SK-N-SH treated with all-trans-retinoic acid at 6 μM for 48 hours (cell line): ENCODE measurements at regions not wholly inside any gene's neighbourhood (a gene's known extent, or its start where the extent isn't known, plus 50 kb on each side); places are given as distances from the start of the nearest gene placed in this dataset.

ENCODE experiments used
- ATAC-seq: fragments of 200-7000 bp; cut with Tn5 transposase; 3 replicates; pipeline ENCODE4 v1.9.1; 2020; ENCODE audit warnings: mild to moderate bottlenecking, moderate library complexity
- ARNTL ChIP-seq: fragments of 450-650 bp; formaldehyde crosslinking; IDR thresholded peaks from 2 replicates; pipeline ENCODE4 v1.5.0; 2020; ENCODE audit warnings: low read depth, mild to moderate bottlenecking, moderate library complexity, borderline replicate concordance
- BACH2 ChIP-seq: fragments of 250-450 bp; sonication (Bioruptor Pico); IDR thresholded peaks from 2 replicates; pipeline ENCODE4 v1.9.0; 2021; ENCODE audit warnings: mild to moderate bottlenecking, borderline replicate concordance
- CREB5 ChIP-seq: fragments of 250-450 bp; sonication (Bioruptor Pico); IDR thresholded peaks from 2 replicates; pipeline ENCODE4 v1.5.1; 2020; ENCODE audit warnings: low read depth, mild to moderate bottlenecking, moderate library complexity
- CSDC2 ChIP-seq: fragments of 250-450 bp; sonication (Bioruptor Pico); IDR thresholded peaks from 2 replicates; pipeline ENCODE4 v1.5.0; 2020; ENCODE audit warnings: mild to moderate bottlenecking, moderate library complexity
- CSRNP3 ChIP-seq: fragments of 250-450 bp; sonication (Bioruptor Pico); IDR thresholded peaks from 2 replicates; pipeline ENCODE4 v1.5.1; 2021; ENCODE audit warnings: mild to moderate bottlenecking, moderate library complexity
- ESRRG ChIP-seq: fragments of 250-450 bp; sonication (Bioruptor Pico); IDR thresholded peaks from 2 replicates; pipeline ENCODE4 v1.6.1; 2021; ENCODE audit warnings: mild to moderate bottlenecking
- GLIS3 ChIP-seq: fragments of 250-450 bp; sonication (Bioruptor Pico); IDR thresholded peaks from 2 replicates; pipeline ENCODE4 v1.5.0; 2020; ENCODE audit warnings: mild to moderate bottlenecking, moderate library complexity
- ISL1 ChIP-seq: fragments of 250-450 bp; sonication (Bioruptor Pico); IDR thresholded peaks from 2 replicates; pipeline ENCODE4 v2.1.2; 2022; ENCODE audit warnings: mild to moderate bottlenecking, moderate library complexity
- OSR1 ChIP-seq: fragments of 250-450 bp; sonication (Bioruptor Pico); IDR thresholded peaks from 2 replicates; pipeline ENCODE4 v1.8.0; 2022; ENCODE audit warnings: moderate library complexity, mild to moderate bottlenecking, inconsistent platforms
- PATZ1 ChIP-seq: fragments of 250-450 bp; sonication (Bioruptor Pico); IDR thresholded peaks from 2 replicates; pipeline ENCODE4 v1.8.0; 2020; ENCODE audit warnings: mild to moderate bottlenecking, moderate library complexity, borderline replicate concordance
- POU6F1 ChIP-seq: fragments of 250-450 bp; sonication (Bioruptor Pico); IDR thresholded peaks from 2 replicates; pipeline ENCODE4 v1.8.0; 2021; ENCODE audit warnings: low read depth, mild to moderate bottlenecking, moderate library complexity, borderline replicate concordance
- PPARA ChIP-seq: fragments of 250-450 bp; sonication (Bioruptor Pico); IDR thresholded peaks from 2 replicates; pipeline ENCODE4 v1.5.0; 2020; ENCODE audit warnings: mild to moderate bottlenecking, borderline replicate concordance
- RARB ChIP-seq: fragments of 250-450 bp; sonication (Bioruptor Pico); IDR thresholded peaks from 2 replicates; pipeline ENCODE4 v1.8.0; 2021; ENCODE audit warnings: mild to moderate bottlenecking, moderate library complexity
- SNAI2 ChIP-seq: fragments of 250-450 bp; sonication (Bioruptor Pico); IDR thresholded peaks from 2 replicates; pipeline ENCODE4 v1.5.0; 2020; ENCODE audit warnings: mild to moderate bottlenecking, moderate library complexity
- TCF4 ChIP-seq: fragments of 250-450 bp; sonication (Bioruptor Pico); IDR thresholded peaks from 2 replicates; pipeline ENCODE4 v1.8.0; 2021; ENCODE audit warnings: mild to moderate bottlenecking, moderate library complexity, borderline replicate concordance
- TOX ChIP-seq: fragments of 250-450 bp; sonication (Bioruptor Pico); IDR thresholded peaks from 2 replicates; pipeline ENCODE4 v1.8.0; 2021; ENCODE audit warnings: mild to moderate bottlenecking, moderate library complexity, borderline replicate concordance
- TSHZ2 ChIP-seq: fragments of 250-450 bp; sonication (Bioruptor Pico); IDR thresholded peaks from 2 replicates; pipeline ENCODE4 v1.5.0; 2020; ENCODE audit warnings: mild to moderate bottlenecking, moderate library complexity
- ZC3H10 ChIP-seq: fragments of 250-450 bp; sonication (Bioruptor Pico); IDR thresholded peaks from 2 replicates; pipeline ENCODE4 v1.5.1; 2021; ENCODE audit warnings: mild to moderate bottlenecking, moderate library complexity
- ZFP3 ChIP-seq: fragments of 250-450 bp; sonication (Bioruptor Pico); IDR thresholded peaks from 2 replicates; pipeline ENCODE4 v1.5.0; 2020; ENCODE audit warnings: mild to moderate bottlenecking, moderate library complexity
- ZNF565 ChIP-seq: fragments of 450-650 bp; formaldehyde crosslinking; conservative IDR thresholded peaks from 2 replicates; pipeline ENCODE4 v1.5.0; 2020; ENCODE audit warnings: low read depth, mild to moderate bottlenecking, moderate library complexity
- ZNF70 ChIP-seq: fragments of 450-650 bp; formaldehyde crosslinking; IDR thresholded peaks from 2 replicates; pipeline ENCODE4 v1.5.0; 2020; ENCODE audit warnings: mild to moderate bottlenecking, moderate library complexity

- no peak for ATAC-seq
- TF ChIP-seq ZC3H10 (CRISPR knock-in tag) (no peak), TCF4 (CRISPR knock-in tag) (no peak), ESRRG (CRISPR knock-in tag) (no peak)
Observed at GRCh38 chr2:212936572-212936971, 214.8 kb downstream of the IKZF2 start.

- no peak for ATAC-seq
- TF ChIP-seq ARNTL (CRISPR knock-in tag) (no peak), ZNF70 (CRISPR knock-in tag) (no peak), OSR1 (CRISPR knock-in tag) (no peak), POU6F1 (CRISPR knock-in tag) (no peak), ZFP3 (no peak), PATZ1 (no peak), CSRNP3 (no peak), BACH2 (CRISPR knock-in tag) (no peak), RARB (CRISPR knock-in tag) (no peak)
Observed at GRCh38 chr2:212935752-212936151, 215.7 kb downstream of the IKZF2 start.

GRCh38 chr2:212931271-212931670 lies 220.1 kb downstream of the IKZF2 start:
- no peak for ATAC-seq
- no peak for TF ChIP-seq SNAI2 (CRISPR knock-in tag)
- TF ChIP-seq TCF4 (CRISPR knock-in tag): no peak
- TF ChIP-seq ZNF70 (CRISPR knock-in tag): no peak
- TF ChIP-seq OSR1 (CRISPR knock-in tag): no peak
- TF ChIP-seq CSRNP3: no peak
- no peak for TF ChIP-seq CREB5 (CRISPR knock-in tag)
- no peak for TF ChIP-seq TOX (CRISPR knock-in tag)
- no peak for TF ChIP-seq ZC3H10 (CRISPR knock-in tag)
- no peak for TF ChIP-seq ISL1 (CRISPR knock-in tag)
- TF ChIP-seq CSDC2 (CRISPR knock-in tag): no peak
- no peak for TF ChIP-seq PATZ1
- TF ChIP-seq PPARA (CRISPR knock-in tag): no peak
- no peak for TF ChIP-seq ZNF565 (CRISPR knock-in tag)
- no peak for TF ChIP-seq TSHZ2
- no peak for TF ChIP-seq RARB (CRISPR knock-in tag)
- no peak for TF ChIP-seq ESRRG (CRISPR knock-in tag)
- no peak for TF ChIP-seq POU6F1 (CRISPR knock-in tag)
- TF ChIP-seq GLIS3 (CRISPR knock-in tag): no peak
